Activated CD4-positive, alpha-beta T cell treated with anti-CD3 and anti-CD28 coated beads for 36 hours (primary cell): ENCODE measurements at regions not wholly inside any gene's neighbourhood (a gene's known extent, or its start where the extent isn't known, plus 50 kb on each side); places are given as distances from the start of the nearest gene placed in this dataset.

Experiments
- ATAC-seq: fragments of 200-7000 bp; cut with Tn5 transposase; one replicate; pipeline ENCODE4 v1.10.0; 2021; ENCODE audit warnings: mild to moderate bottlenecking, moderate library complexity
- CTCF ChIA-PET: fragments of 350-600 bp; sonication (Branson Sonifier 250); formaldehyde crosslinking; loops from one replicate; lab custom pipeline; 2021; ENCODE audit warnings: antibody characterized with exemption; lab: Charles Lee
- POLR2A ChIA-PET: fragments of 350-600 bp; sonication (Branson Sonifier 250); formaldehyde crosslinking; loops from one replicate; lab custom pipeline; 2021; ENCODE audit warnings: antibody characterized with exemption, inconsistent platforms; lab: Charles Lee
- DNase-seq: peaks from one replicate; pipeline ENCODE4 v3.0.0-alpha.2; 2020
- H3K27ac Mint-ChIP-seq: one replicate; pipeline ENCODE4 v1.8.0; 2021; ENCODE audit warnings: mixed read lengths
- H3K27me3 Mint-ChIP-seq: one replicate; pipeline ENCODE4 v1.8.0; 2021; ENCODE audit warnings: mixed read lengths
- H3K36me3 Mint-ChIP-seq: one replicate; pipeline ENCODE4 v1.8.0; 2021; ENCODE audit warnings: low read depth, mixed read lengths
- H3K4me1 Mint-ChIP-seq: one replicate; pipeline ENCODE4 v1.8.0; 2021; ENCODE audit warnings: mixed read lengths
- H3K4me3 Mint-ChIP-seq: one replicate; pipeline ENCODE4 v1.8.0; 2021; ENCODE audit warnings: mild to moderate bottlenecking, moderate library complexity, mixed read lengths
- H3K9me3 Mint-ChIP-seq: one replicate; pipeline ENCODE4 v1.8.0; 2021; ENCODE audit warnings: low read depth, mixed read lengths
- intact Hi-C, 2 experiments: fragments of 100-400 bp; cut with DNase I in 1 of 2; cut with micrococcal nuclease in 1 of 2; formaldehyde crosslinking; loops; one replicate each; pipeline versions ENCODE4 v1.14.2 to v1.15.1; 2022 to 2024; cut with DNase I, micrococcal nuclease

- ChIA-PET CTCF (no interaction called here), POLR2A (no interaction called here)
- Mint-ChIP-seq H3K9me3 (no peaks in the 10 kb centered on the region), H3K27me3 (no peaks in the 10 kb centered on the region), H3K4me1 (no peaks in the 10 kb centered on the region), H3K27ac (no peak overlapping the region), H3K4me3 (no peak overlapping the region), H3K36me3 (no peaks in the 10 kb centered on the region)
- intact Hi-C loops: no loop called here
- ATAC-seq (no peak), DNase-seq (no peak)
Observed at GRCh38 chrX:115449742-115450141, 111.2 kb upstream of the PLS3 start.

- ATAC-seq (no peak), DNase-seq (no peak)
- Mint-ChIP-seq H3K4me1 (no peaks in the 10 kb centered on the region), H3K4me3 (no peak overlapping the region), H3K27me3 (no peaks in the 10 kb centered on the region), H3K27ac (no peak overlapping the region), H3K9me3 (no peaks in the 10 kb centered on the region), H3K36me3 (no peaks in the 10 kb centered on the region)
- POLR2A ChIA-PET: no interaction called here
- CTCF ChIA-PET: no interaction called here
- intact Hi-C loops: no loop called here
Observed at GRCh38 chrX:115452251-115452650, 108.7 kb upstream of the PLS3 start.

- no peaks in the 10 kb centered on the region for H3K36me3 Mint-ChIP-seq
- ATAC-seq (no peak), DNase-seq (no peak)
- intact Hi-C loops: no loop called here
- POLR2A ChIA-PET: no interaction called here
- H3K9me3 Mint-ChIP-seq: no peaks in the 10 kb centered on the region
- CTCF ChIA-PET: no interaction called here
- H3K27me3 Mint-ChIP-seq: no peaks in the 10 kb centered on the region
- no peaks in the 10 kb centered on the region for H3K4me1 Mint-ChIP-seq
- no peak overlapping the region for H3K27ac Mint-ChIP-seq
- H3K4me3 Mint-ChIP-seq: no peak overlapping the region
Observed at GRCh38 chrX:115459883-115460880, 100.8 kb upstream of the PLS3 start.

GRCh38 chrX:115462406-115462805, 98.6 kb upstream of the PLS3 start:
- ChIA-PET CTCF (no interaction called here), POLR2A (no interaction called here)
- intact Hi-C loops: no loop called here
- no peaks in the 10 kb centered on the region for H3K4me1 Mint-ChIP-seq
- H3K4me3 Mint-ChIP-seq: no peak overlapping the region
- no peak overlapping the region for H3K27ac Mint-ChIP-seq
- ATAC-seq (no peak), DNase-seq (no peak)
- H3K9me3 Mint-ChIP-seq: no peaks in the 10 kb centered on the region
- no peaks in the 10 kb centered on the region for H3K36me3 Mint-ChIP-seq
- H3K27me3 Mint-ChIP-seq: no peaks in the 10 kb centered on the region

DNA sequence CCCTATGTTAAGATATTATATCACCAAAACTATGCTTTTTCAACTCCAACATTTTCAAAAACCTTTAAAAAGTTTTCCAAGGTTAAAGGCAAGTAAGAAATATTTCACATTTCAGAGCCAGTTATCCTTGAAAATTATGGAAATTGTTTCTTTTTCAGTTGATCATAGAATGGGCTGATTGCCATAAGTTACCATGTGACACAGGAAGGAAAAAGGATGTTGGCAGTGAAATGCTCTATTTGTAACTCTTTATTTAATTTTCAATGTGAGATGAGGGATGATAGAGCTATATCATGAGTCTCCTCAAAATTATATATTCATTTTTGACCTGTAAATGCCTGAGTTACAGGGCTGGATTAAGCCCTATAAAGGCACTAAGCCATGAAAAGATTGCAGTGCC, 93.0 kb upstream of the PLS3 start:
- H3K36me3 Mint-ChIP-seq: no peaks in the 10 kb centered on the region
- ChIA-PET CTCF (no interaction called here), POLR2A (no interaction called here)
- no peak for DNase-seq
- H3K27me3 Mint-ChIP-seq: no peaks in the 10 kb centered on the region
- no peak overlapping the region for H3K4me3 Mint-ChIP-seq
- no peak for ATAC-seq
- no peaks in the 10 kb centered on the region for H3K4me1 Mint-ChIP-seq
- no peak overlapping the region for H3K27ac Mint-ChIP-seq
- intact Hi-C loops: no loop called here
- no peaks in the 10 kb centered on the region for H3K9me3 Mint-ChIP-seq

- intact Hi-C loops: no loop called here
- no peaks in the 10 kb centered on the region for H3K36me3 Mint-ChIP-seq
Observed at GRCh38 chrX:115472131-115472530, 88.8 kb upstream of the PLS3 start.

GRCh38 chrX:115486510-115486909, 74.5 kb upstream of the PLS3 start:
- intact Hi-C loops: no loop called here

More at GRCh38 chrX:115472131-115472530, 88.8 kb upstream of the PLS3 start:
- no peak for DNase-seq
- ChIA-PET CTCF (no interaction called here), POLR2A (no interaction called here)
- Mint-ChIP-seq H3K27me3 (no peaks in the 10 kb centered on the region), H3K4me3 (no peak overlapping the region), H3K4me1 (no peaks in the 10 kb centered on the region), H3K27ac (no peak overlapping the region), H3K9me3 (no peaks in the 10 kb centered on the region)
- ATAC-seq: no peak

GRCh38 chrX:115487608-115488007, 73.4 kb upstream of the PLS3 start:
- CTCF ChIA-PET: no interaction called here
- POLR2A ChIA-PET: no interaction called here
- H3K4me1 Mint-ChIP-seq: no peaks in the 10 kb centered on the region

More at GRCh38 chrX:115486510-115486909, 74.5 kb upstream of the PLS3 start:
- no peaks in the 10 kb centered on the region for H3K36me3 Mint-ChIP-seq
- ChIA-PET POLR2A (no interaction called here), CTCF (no interaction called here)
- no peak for DNase-seq
- no peak for ATAC-seq
- H3K4me3 Mint-ChIP-seq: no peak overlapping the region
- H3K9me3 Mint-ChIP-seq: peaks cover 3% of the 10 kb centered on the region
- no peaks in the 10 kb centered on the region for H3K4me1 Mint-ChIP-seq
- H3K27me3 Mint-ChIP-seq: no peaks in the 10 kb centered on the region
- H3K27ac Mint-ChIP-seq: no peak overlapping the region

GRCh38 chrX:115490814-115491213, 70.2 kb upstream of the PLS3 start:
- ATAC-seq (no peak), DNase-seq (no peak)
- ChIA-PET POLR2A (no interaction called here), CTCF (no interaction called here)
- intact Hi-C loops: no loop called here
- Mint-ChIP-seq H3K4me1 (no peaks in the 10 kb centered on the region), H3K27me3 (no peaks in the 10 kb centered on the region), H3K36me3 (no peaks in the 10 kb centered on the region), H3K4me3 (no peak overlapping the region), H3K27ac (no peak overlapping the region), H3K9me3 (peaks cover 3% of the 10 kb centered on the region)

More at GRCh38 chrX:115487608-115488007, 73.4 kb upstream of the PLS3 start:
- Mint-ChIP-seq H3K36me3 (no peaks in the 10 kb centered on the region), H3K4me3 (no peak overlapping the region), H3K27ac (no peak overlapping the region), H3K27me3 (no peaks in the 10 kb centered on the region), H3K9me3 (peaks cover 3% of the 10 kb centered on the region)
- intact Hi-C loops: no loop called here
- DNase-seq (no peak), ATAC-seq (no peak)

GRCh38 chrX:115491766-115492165, 69.2 kb upstream of the PLS3 start:
- no peak for ATAC-seq
- Mint-ChIP-seq H3K4me3 (no peak overlapping the region), H3K27ac (no peak overlapping the region), H3K36me3 (no peaks in the 10 kb centered on the region), H3K27me3 (no peaks in the 10 kb centered on the region), H3K4me1 (no peaks in the 10 kb centered on the region), H3K9me3 (no peaks in the 10 kb centered on the region)
- intact Hi-C loops: no loop called here
- CTCF ChIA-PET: no interaction called here
- POLR2A ChIA-PET: no interaction called here
- no peak for DNase-seq

DNA sequence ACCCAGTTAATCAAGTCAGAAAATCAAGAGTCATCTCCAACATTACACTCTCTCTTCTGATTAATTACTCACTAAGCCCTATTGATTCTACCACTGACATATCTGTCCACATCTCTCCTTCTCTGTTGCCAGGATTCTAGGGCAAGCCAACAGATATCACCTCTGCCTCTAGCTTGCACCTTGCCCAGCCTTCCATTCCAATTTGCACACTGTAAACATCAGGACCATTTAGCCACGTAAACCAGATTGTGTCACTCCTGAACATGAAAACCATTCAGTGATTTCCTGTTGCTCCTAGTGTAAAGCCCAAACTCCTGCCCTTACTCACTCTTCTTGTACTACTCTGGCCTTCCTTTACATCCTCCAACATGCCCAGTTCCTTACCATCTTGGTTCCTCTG, 68.0 kb upstream of the PLS3 start:
- H3K27ac Mint-ChIP-seq: no peak overlapping the region
- no peaks in the 10 kb centered on the region for H3K36me3 Mint-ChIP-seq
- DNase-seq: no peak
- no peak overlapping the region for H3K4me3 Mint-ChIP-seq
- POLR2A ChIA-PET: no interaction called here
- ATAC-seq: no peak
- intact Hi-C loops: no loop called here
- CTCF ChIA-PET: no interaction called here
- no peaks in the 10 kb centered on the region for H3K4me1 Mint-ChIP-seq
- H3K27me3 Mint-ChIP-seq: no peaks in the 10 kb centered on the region
- no peaks in the 10 kb centered on the region for H3K9me3 Mint-ChIP-seq

DNA sequence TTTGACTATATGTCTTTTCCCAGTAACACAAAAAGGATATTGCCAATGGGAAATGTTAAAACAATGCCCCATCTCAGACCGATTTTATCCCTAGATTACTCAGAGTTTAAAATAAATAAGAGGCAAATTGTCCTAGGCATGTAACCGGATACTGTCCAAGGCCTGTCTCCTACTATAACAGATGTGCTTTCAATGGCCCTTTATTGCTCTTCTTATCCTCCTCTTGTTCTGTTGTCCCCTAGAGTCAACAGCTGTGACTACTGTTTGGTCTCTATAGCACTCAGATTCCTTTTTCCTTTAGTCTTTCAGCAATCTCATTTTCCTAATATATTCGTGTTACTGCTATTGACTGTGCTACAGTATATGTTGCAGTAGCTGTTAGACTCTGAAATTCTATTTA, 66.8 kb upstream of the PLS3 start:
- ATAC-seq (no peak), DNase-seq (no peak)
- Mint-ChIP-seq H3K36me3 (no peaks in the 10 kb centered on the region), H3K4me1 (no peaks in the 10 kb centered on the region), H3K27ac (no peak overlapping the region), H3K9me3 (no peaks in the 10 kb centered on the region), H3K27me3 (no peaks in the 10 kb centered on the region), H3K4me3 (no peak overlapping the region)
- intact Hi-C loops: no loop called here
- CTCF ChIA-PET: no interaction called here
- POLR2A ChIA-PET: no interaction called here
